Left hindlimb (tissue), 1 donor: ENCODE measurements at regions not wholly inside any gene's neighbourhood (a gene's known extent, or its start where the extent isn't known, plus 50 kb on each side); places are given as distances from the start of the nearest gene placed in this dataset.
"Not testable (repeated sequence)": the region's sequence is repeated elsewhere in the genome, so short reads cannot be mapped to it uniquely, and the experiment has no call there.

Source experiments
- DNase-seq: peaks from one replicate; pipeline ENCODE4 v3.0.0-alpha.2; 2018

GRCh38 chrX:45632506-45632905 is 431.8 kb upstream of the DIPK2B start:
- DNase-seq, result no peak

DNA sequence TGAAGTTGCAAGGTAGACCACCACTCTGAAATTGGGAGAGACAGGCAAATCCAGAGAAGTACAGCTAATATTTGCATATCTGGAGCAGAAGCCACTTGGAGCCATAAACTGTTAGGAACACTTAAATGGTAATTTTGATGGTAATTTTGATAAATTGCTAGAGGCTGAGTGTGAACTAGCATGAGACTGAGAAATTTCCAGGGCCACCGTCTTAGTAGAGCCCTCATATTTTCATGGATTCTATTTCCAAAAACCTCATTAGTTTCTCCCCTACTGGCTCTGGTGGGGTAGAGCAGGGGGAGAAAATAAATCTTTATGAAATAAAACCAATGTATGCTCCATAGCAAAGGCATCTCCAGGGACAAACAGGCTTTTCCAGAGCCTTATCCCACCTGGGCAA is 429.4 kb upstream of the DIPK2B start:
- DNase-seq, result no peak

DNA sequence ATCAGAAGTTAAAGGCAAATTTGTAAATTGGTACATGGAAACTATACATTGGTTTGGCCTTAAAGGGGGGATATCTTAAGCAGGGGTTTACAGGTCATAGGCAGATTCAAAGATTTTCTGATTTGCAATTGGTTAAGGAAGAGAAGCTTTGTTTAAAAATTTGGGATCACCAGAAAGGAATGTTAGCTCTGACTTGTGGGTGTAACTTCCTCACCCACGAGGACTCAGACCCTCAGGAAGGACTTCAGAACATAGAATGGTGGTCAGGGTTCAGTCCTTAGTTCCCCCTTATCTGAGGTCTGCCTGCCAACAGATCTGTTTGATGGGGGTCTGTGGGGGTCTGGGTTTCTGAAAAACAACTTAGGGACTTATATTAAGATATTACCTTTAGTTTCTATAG is 427.4 kb upstream of the DIPK2B start:
- no peak for DNase-seq

DNA sequence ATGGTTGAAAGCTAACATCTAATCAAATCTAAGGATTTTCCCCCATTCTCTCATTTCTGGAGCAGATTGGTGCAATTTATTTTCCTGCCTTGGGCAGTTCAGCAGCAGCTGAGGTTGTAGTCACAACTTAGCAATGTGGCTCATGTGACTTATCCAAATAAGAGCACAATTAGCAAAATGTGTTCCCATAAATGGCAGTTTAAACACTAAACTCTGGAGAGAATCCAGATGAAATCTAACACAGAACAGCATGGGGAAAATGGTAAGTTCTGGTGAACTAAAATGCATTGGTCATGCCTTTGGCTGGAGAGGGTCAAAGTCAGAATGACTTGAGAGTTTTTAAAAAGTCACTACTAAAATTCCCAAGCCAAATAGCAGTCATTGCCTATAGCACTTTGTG is 422.6 kb upstream of the DIPK2B start:
- DNase-seq, result no peak

- DNase-seq, result no peak
Observed at GRCh38 chrX:45622538-45622937, 421.9 kb upstream of the DIPK2B start.

DNA sequence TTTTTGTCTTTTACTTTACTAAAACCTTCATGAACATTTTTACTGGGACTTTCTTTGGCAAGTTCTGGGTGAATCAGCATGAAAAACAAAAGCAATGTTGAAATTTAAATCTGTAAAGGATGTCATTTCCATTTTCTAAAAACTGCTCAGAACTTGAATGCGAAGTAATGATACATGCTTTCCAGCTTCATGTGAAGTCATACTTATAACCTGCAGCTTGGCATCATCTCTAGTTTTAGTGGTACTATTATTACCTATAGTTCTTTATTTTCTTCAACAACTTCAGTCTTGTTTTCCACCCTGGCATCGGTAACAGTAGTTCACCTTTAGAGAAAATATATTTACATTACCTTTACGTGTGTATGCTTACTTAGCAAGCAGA is 421.4 kb upstream of the DIPK2B start:
- no peak for DNase-seq

DNA sequence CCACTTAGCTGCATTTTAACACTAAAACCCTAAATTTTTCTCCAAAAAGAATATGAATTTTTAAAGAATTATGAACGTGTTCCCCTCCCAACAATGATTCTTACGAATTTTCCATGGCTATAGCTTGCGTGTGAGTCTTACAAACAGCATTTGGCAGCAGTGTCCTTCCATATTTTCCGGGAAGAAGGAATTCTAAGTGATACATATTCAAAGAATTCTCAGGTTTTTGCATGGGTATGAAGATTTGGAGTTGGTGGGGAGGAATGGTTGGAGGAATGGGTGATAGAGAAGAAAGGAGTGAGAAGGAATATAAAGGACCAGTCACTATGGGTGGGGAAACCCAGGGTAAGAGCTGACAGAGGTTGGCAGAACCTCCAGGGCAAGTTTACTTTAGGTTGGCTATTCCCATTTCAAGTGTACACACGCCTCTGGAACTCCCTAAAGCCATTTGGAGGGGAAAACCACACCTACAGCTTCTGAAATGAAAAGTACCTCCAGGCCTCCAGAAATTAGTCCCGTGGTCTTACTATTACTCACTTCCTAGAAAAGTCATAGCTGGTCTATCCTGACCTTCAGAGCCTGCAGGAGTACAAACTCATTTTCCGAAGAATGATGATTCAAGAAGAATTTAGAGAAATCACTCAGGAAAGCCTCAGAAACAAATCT is 420.8 kb upstream of the DIPK2B start:
- DNase-seq, result no peak

GRCh38 chrX:45619290-45619689 is 418.6 kb upstream of the DIPK2B start:
- DNase-seq, result no peak

DNA sequence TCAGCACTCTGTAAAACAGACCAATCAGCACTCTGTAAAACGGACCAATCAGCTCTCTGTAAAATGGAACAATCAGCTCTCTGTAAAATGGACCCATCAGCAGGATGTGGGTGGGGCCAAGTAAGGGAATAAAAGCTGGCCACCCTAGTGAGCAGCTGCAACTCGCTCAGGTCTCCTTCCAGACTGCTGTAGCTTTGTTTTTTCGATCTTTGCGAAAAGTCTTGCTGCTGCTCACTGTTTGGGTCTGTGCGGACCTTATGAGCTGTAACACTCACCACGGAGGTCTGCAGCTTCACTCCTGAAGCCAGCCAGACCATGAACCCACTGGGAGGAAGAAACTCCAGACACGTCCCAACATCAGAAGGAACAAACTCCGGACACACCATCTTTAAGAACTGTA is 414.9 kb upstream of the DIPK2B start:
- DNase-seq, result not testable (repeated sequence)

DNA sequence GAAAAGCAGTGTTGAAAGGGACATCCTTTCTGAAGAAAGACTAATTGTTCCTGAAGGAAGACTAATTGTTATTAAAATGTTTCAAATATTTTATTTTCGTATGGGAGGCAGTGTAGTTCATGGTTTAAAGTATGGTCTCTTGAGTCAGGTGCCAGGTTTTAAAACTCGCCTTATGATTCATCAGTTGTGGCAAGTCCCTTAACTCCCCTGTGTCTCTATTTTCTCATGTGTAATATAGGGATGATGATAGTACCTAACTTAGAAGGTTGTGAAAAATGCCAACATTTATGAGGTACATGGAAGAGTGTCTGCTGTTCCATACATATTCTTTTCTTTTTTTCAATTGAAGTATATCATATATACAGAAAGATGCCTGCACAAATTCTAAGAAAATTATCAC is 414.2 kb upstream of the DIPK2B start:
- DNase-seq, result no peak

GRCh38 chrX:45602151-45602550 is 401.5 kb upstream of the DIPK2B start:
- DNase-seq, result no peak

DNA sequence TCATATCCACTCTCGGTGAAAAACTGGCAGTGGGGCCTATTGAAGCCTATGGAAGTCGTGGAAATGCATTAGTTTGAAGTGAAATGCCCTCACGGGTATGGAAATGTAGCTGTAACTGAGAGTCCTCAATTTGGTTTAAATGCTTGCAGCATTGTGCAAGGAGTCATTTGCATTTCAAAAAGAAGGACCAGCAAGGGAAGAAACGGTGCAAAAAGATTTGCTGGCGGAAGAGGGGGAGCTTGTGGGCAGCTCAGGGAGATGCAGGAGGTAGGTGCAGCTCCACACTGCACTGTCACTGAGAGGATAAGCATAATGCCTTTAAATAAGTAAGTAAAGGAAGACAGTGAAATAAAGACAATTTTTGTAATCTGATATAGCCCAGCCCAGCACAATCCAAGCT is 400.4 kb upstream of the DIPK2B start:
- no peak for DNase-seq

GRCh38 chrX:45598861-45599260 is 398.2 kb upstream of the DIPK2B start:
- DNase-seq, result no peak

GRCh38 chrX:45596188-45596808 is 395.6 kb upstream of the DIPK2B start:
- DNase-seq, result no peak

DNA sequence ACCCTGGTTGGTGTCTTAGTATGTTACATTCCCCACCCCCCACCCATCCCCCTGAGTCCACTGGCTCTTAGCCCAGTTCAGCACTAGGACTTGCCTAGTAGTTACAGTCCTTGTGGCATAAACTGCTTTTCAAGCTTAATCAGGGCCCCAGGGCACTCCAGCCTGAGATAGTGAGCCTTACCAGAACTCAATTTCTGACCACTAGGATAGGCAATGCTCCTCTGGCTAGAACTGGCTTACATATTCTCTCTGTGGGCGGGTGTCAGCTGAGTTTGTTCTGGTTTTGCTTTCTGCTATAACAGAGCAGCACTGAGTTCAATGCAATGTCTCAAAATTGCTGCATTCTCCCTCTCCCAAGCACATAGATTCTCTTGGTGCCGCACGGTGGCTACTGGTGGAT is 391.4 kb upstream of the DIPK2B start:
- DNase-seq, result no peak

DNA sequence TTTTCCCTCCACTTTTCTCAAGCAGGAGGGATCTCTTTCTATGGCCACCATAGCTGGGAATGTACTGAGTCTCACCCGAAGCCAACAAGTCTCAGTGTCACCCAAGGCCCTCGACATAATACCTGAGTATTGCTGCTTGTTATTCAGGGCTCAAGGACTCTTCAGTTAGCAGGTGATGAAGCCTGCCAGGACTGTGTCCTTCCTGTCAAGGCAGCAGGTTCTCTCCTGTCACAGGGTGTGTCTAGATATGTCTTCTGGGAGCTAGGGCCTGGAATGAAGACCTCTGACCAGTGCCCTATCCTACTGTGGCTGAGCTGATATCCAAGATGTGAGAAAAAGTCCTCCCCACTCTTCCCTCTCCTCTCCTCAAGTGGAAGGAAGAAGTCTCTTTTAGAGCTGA is 391.0 kb upstream of the DIPK2B start:
- no peak for DNase-seq

- no peak for DNase-seq
Observed at GRCh38 chrX:45584717-45585116, 384.0 kb upstream of the DIPK2B start.

DNA sequence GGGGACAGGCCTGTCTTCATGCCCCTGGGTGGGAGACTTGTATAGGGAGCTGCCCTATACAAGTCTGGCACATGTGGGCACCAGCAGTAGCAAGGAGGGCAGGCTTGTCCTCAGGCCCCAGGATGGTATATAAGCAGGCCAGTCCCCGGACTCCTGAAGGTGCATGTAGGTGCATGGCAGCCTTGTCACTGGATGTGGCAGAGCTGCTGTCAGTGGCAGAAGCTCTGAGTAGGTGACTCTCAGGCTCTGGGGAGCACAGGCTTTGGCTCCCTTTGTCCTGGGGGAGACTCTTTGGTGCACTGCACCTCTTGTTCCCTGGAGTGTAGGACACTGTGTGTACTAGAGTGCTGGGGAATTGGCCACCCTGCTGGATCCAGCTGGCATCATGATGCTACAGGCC is 376.7 kb upstream of the DIPK2B start:
- no peak for DNase-seq

GRCh38 chrX:45571453-45571852 is 370.8 kb upstream of the DIPK2B start:
- no peak for DNase-seq

- DNase-seq, result no peak
Observed at GRCh38 chrX:45566456-45566855, 365.8 kb upstream of the DIPK2B start.

GRCh38 chrX:45557387-45557786 is 356.7 kb upstream of the DIPK2B start:
- no peak for DNase-seq

DNA sequence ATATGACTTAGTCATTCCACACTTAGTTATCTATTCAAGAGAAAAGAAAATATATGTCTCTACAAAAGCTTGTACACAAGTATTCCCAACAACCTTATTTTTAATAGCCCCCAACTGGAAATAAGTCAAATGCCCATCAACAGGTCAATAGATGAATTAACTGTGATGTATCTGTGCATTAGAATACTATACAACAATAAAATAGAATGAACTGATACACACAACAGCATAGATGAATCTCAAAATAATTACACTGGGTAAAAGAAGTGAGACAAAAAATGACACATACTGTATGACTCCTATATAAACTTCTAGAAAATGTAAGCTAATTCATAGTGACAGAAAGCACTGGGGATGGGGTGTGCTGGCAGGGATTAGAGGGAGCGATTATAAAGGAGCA is 354.1 kb upstream of the DIPK2B start:
- DNase-seq, result no peak

- DNase-seq, result no peak
Observed at GRCh38 chrX:45553417-45553816, 352.7 kb upstream of the DIPK2B start.

GRCh38 chrX:45546697-45547096 is 346.0 kb upstream of the DIPK2B start:
- not testable (repeated sequence) for DNase-seq

GRCh38 chrX:45540181-45540580 is 339.5 kb upstream of the DIPK2B start:
- DNase-seq, result peak; percentile 28
